Transverse colon (tissue), 4 donors: ENCODE measurements at regions not wholly inside any gene's neighbourhood (a gene's known extent, or its start where the extent isn't known, plus 50 kb on each side); places are given as distances from the start of the nearest gene placed in this dataset.

ENCODE experiments used
- POLR2A ChIP-seq: fragments of 450-650 bp; IDR thresholded peaks from one replicate; pipeline ENCODE4 v1.6.1; 2016; ENCODE audit warnings: antibody characterized with exemption, mild to moderate bottlenecking, moderate library complexity
- POLR2AphosphoS5 ChIP-seq, 3 donors: sonication (generic); formaldehyde crosslinking; IDR thresholded peaks; one replicate each; pipeline ENCODE4 v1.6.1; 2016; ENCODE audit warnings: antibody characterized with exemption in 3 of 3
- TF ChIP-seq, protein P1 (sequence below), 5 experiments: fragments of 200-600 bp in 3 of 5; fragments of 450-650 bp in 2 of 5; sonication (generic) in 3 of 5; IDR thresholded peaks; 1 replicate in 2 of 5; 2 replicates in 3 of 5; pipeline ENCODE4 v1.5.1; 2016 to 2017; ENCODE audit warnings: antibody characterized with exemption in 5 of 5, inconsistent platforms in 3 of 5, mild to moderate bottlenecking in 2 of 5, moderate library complexity in 1 of 5

DNA sequence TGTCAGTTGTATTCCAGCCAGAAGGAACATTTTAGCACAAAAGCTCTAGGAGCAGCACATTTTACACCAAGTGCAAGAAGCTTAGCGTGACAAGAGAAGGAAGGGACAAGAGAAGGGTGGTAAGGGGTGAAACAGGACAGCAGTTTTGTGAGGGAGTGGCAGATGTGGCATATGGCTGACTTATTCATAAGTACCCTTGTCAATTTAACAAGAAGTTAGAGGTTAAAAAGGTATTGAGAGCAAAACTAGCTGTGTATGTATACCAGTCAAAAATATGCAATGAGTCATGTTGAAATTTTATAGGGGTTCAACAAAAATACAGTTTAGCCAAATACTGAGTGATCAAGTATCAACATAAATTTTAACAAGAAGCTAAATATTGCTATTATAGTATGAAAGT is 561.5 kb upstream of the POT1 start:
- TF ChIP-seq POLR2AphosphoS5 (IDR thresholded peaks at IDR 0.05), result no peak
- no peak for TF ChIP-seq POLR2A
- TF ChIP-seq, protein P1, sequence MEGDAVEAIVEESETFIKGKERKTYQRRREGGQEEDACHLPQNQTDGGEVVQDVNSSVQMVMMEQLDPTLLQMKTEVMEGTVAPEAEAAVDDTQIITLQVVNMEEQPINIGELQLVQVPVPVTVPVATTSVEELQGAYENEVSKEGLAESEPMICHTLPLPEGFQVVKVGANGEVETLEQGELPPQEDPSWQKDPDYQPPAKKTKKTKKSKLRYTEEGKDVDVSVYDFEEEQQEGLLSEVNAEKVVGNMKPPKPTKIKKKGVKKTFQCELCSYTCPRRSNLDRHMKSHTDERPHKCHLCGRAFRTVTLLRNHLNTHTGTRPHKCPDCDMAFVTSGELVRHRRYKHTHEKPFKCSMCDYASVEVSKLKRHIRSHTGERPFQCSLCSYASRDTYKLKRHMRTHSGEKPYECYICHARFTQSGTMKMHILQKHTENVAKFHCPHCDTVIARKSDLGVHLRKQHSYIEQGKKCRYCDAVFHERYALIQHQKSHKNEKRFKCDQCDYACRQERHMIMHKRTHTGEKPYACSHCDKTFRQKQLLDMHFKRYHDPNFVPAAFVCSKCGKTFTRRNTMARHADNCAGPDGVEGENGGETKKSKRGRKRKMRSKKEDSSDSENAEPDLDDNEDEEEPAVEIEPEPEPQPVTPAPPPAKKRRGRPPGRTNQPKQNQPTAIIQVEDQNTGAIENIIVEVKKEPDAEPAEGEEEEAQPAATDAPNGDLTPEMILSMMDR (IDR thresholded peaks at IDR 0.05), result no peak
